ENCODE measurements at regions not wholly inside any gene's neighbourhood (a gene's known extent, or its start where the extent isn't known, plus 50 kb on each side); places are given as distances from the start of the nearest gene placed in this dataset.
"Not testable (repeated sequence)": the region's sequence is repeated elsewhere in the genome, so short reads cannot be mapped to it uniquely, and the experiment has no call there.

DNA sequence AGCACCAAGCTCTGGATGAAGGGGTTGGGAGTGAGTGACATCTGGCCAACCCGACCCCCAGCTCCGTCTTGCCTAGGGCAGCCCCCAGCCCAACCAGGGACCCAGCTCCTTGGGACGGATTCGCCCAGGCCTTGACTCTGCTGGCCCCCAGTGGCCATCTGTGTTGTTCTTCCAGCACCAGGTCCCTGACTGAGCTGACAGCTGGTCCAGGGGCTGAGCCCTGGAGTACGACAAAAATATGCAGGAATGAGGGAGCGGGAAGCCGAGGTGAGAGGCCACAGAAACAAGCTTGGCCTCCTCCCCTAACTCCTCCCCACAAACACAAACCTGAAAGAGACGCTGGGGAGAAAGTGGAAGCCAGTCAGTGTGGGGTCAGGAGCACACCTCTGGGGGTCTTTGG, 55.0 kb upstream of the PAX7 start:
- Histone ChIP-seq H3K4me3 (no peak overlapping the region), H3K4me1 (no peaks in the 10 kb centered on the region), H3K27me3 (ENCODE audit: low read depth) (peaks cover 64% of the 10 kb centered on the region), H3K27ac (replicated peaks) (no peak overlapping the region), H3K9me3 (replicated peaks) (no peaks in the 10 kb centered on the region), H3K36me3 (no peaks in the 10 kb centered on the region)
- peak; percentile 61 for DNase-seq
- intact Hi-C loops (cut with micrococcal nuclease): no loop called here
- TF ChIP-seq, protein P1, sequence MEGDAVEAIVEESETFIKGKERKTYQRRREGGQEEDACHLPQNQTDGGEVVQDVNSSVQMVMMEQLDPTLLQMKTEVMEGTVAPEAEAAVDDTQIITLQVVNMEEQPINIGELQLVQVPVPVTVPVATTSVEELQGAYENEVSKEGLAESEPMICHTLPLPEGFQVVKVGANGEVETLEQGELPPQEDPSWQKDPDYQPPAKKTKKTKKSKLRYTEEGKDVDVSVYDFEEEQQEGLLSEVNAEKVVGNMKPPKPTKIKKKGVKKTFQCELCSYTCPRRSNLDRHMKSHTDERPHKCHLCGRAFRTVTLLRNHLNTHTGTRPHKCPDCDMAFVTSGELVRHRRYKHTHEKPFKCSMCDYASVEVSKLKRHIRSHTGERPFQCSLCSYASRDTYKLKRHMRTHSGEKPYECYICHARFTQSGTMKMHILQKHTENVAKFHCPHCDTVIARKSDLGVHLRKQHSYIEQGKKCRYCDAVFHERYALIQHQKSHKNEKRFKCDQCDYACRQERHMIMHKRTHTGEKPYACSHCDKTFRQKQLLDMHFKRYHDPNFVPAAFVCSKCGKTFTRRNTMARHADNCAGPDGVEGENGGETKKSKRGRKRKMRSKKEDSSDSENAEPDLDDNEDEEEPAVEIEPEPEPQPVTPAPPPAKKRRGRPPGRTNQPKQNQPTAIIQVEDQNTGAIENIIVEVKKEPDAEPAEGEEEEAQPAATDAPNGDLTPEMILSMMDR (IDR thresholded peaks at IDR 0.05; ENCODE audit: borderline replicate concordance): peak; percentile 86

DNA sequence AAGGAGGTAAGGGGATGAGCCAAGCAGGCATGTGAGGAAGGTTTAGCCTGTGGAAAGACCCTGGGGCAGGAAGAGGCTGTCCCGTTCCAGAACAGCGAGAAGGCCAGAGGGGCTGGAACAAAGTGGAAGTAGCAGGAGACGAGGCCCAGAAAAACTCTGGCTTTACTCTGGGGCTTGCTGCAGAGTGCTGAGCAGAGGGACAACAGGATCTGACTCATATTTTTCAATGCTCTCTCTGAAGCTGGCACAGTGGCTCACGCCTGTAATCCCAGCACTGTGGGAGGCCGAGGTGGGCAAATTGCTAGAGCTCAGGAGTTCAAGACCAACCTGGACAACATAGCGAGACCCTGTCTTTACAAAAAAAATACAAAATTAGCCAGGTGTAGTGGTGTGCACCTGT, 52.4 kb upstream of the PAX7 start:
- Histone ChIP-seq H3K27ac (replicated peaks) (no peak overlapping the region), H3K4me1 (no peaks in the 10 kb centered on the region), H3K4me3 (no peak overlapping the region), H3K27me3 (ENCODE audit: low read depth) (peaks cover 58% of the 10 kb centered on the region), H3K9me3 (replicated peaks) (no peaks in the 10 kb centered on the region), H3K36me3 (no peaks in the 10 kb centered on the region)
- intact Hi-C loops (cut with micrococcal nuclease): no loop called here
- no peak for DNase-seq
- TF ChIP-seq, protein P1 (IDR thresholded peaks at IDR 0.05; ENCODE audit: borderline replicate concordance): no peak

DNA sequence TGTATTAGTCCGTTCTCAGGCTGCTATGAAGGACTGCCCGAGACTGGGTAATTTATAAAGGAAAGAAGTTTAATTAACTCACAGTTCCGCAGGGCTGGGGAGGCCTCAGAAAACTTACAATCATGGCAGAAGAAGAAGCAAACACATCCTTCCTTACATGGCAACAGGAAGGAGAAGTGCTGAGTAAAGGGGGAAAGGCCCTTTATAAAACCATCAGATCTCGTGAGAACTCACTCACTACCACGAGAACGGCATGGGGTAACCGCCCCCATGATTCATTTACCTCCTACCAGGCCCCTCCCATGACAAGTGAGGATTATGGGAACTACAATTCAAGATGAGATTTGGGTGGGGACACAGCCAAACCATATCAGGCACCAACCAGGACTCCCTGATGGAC, 51.4 kb upstream of the PAX7 start:
- H3K4me1 ChIP-seq; intact Hi-C loops (cut with micrococcal nuclease); H3K27ac ChIP-seq (replicated peaks); H3K36me3 ChIP-seq; DNase-seq; H3K4me3 ChIP-seq; H3K9me3 ChIP-seq (replicated peaks): not testable (repeated sequence)
- H3K27me3 ChIP-seq (ENCODE audit: low read depth): peaks cover 53% of the 10 kb centered on the region

DNA sequence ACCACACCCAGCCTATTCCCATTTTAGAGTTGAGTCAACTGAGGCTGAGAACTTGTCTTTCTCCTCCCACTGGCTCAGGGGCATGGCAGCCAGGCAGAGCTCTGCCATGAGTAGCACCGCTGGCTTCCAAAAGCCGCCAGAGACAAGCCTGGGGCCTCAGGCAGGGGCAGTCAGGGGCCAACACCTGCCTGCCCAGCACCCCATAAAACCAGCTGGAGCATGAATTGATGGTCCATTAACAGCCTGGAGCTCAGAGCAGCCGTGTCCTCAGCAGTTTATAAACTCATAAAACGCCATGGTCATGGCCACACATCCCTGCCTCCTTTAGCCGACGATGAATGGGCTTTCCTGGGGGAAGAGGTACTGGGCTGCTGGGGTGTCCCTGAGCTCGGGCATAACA, 50.6 kb upstream of the PAX7 start:
- TF ChIP-seq, protein P1 (IDR thresholded peaks at IDR 0.05; ENCODE audit: borderline replicate concordance): no peak
- Histone ChIP-seq H3K4me3 (no peak overlapping the region), H3K27ac (replicated peaks) (no peak overlapping the region), H3K4me1 (no peaks in the 10 kb centered on the region), H3K36me3 (no peaks in the 10 kb centered on the region), H3K27me3 (ENCODE audit: low read depth) (peaks cover 45% of the 10 kb centered on the region), H3K9me3 (replicated peaks) (no peaks in the 10 kb centered on the region)
- DNase-seq: no peak
- intact Hi-C loops (cut with micrococcal nuclease): no loop called here

DNA sequence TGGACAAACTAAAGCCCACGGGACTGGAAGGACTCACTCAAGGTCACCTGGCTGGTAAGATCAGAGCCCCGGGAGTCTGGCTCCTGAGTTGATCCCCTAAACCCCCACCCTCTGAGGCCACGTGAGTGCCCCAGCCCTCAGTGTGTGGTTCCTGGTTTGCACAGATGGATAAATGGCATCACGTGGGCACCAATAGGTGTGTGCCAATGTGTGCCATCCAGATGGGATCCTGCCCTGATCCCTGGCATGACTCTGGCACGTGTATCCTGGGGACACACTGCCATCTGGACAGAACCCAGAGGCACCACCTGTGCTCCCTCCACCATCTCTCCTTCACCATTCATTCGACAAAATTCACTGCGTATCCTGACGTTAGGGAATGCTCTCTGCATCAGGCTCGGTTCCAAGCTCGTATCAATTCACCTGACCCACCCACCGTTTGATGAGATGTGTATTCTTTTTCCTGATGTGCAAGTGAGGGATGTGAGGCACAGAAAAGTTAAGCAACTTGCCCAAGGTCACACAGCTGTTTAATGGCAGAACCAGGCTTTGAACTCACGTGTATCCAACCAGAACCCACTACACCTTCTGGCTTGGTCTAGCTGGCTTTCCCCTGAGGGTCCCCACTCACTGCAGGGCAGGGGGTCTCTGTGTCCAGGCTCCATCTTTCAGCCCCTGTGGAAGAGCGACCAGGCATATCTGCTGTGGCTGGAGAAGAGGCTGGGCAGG, 49.8 kb upstream of the PAX7 start:
- H3K4me3 ChIP-seq: no peak overlapping the region
- H3K27me3 ChIP-seq (ENCODE audit: low read depth): peaks cover 38% of the 10 kb centered on the region
- no peak overlapping the region for H3K27ac ChIP-seq (replicated peaks)
- DNase-seq: no peak
- no peaks in the 10 kb centered on the region for H3K36me3 ChIP-seq
- intact Hi-C loops (cut with micrococcal nuclease): no loop called here
- TF ChIP-seq, protein P1 (IDR thresholded peaks at IDR 0.05; ENCODE audit: borderline replicate concordance): no peak
- H3K4me1 ChIP-seq: no peaks in the 10 kb centered on the region
- H3K9me3 ChIP-seq (replicated peaks): no peaks in the 10 kb centered on the region

All from left ventricle myocardium inferior (tissue), 1 donor.